GM12892 (cell line): ENCODE measurements at regions not wholly inside any gene's neighbourhood (a gene's known extent, or its start where the extent isn't known, plus 50 kb on each side); places are given as distances from the start of the nearest gene placed in this dataset.
"Not testable (repeated sequence)": the region's sequence is repeated elsewhere in the genome, so short reads cannot be mapped to it uniquely, and the experiment has no call there.

ENCODE experiments used
- DNase-seq: peaks from one replicate; pipeline ENCODE4 v3.0.0; 2011; ENCODE audit not compliant: insufficient read length
- FAIRE-seq: peaks from 2 replicates; lab custom pipeline; 2011; peaks lifted over from hg19 to GRCh38; lab: Jason Lieb, UNC
- POLR2A ChIP-seq: IDR thresholded peaks from 2 replicates; pipeline ENCODE4 v1.6.1; 2011; ENCODE audit warnings: low read depth, low read length, control low read depth
- POLR2AphosphoS5 ChIP-seq: IDR thresholded peaks from 2 replicates; pipeline ENCODE4 v1.6.1; 2011; ENCODE audit warnings: low read depth, low read length, control low read depth
- TAF1 ChIP-seq: IDR thresholded peaks from 2 replicates; pipeline ENCODE4 v1.6.1; 2011; ENCODE audit warnings: low read depth, mild to moderate bottlenecking, control low read depth, low read length, borderline replicate concordance

- TF ChIP-seq POLR2A (no peak), POLR2AphosphoS5 (no peak), TAF1 (no peak)
- DNase-seq: no peak
- no peak for FAIRE-seq
Measured at GRCh38 chr4:38330321-38330720, 333.7 kb upstream of the KLF3 start.

GRCh38 chr4:38330936-38331335 is 333.1 kb upstream of the KLF3 start:
- TF ChIP-seq POLR2AphosphoS5 (no peak), POLR2A (no peak), TAF1 (no peak)
- FAIRE-seq (no peak), DNase-seq (no peak)

- FAIRE-seq (no peak), DNase-seq (no peak)
- TF ChIP-seq POLR2A (no peak), POLR2AphosphoS5 (no peak), TAF1 (no peak)
Measured at GRCh38 chr4:38332699-38333098, 331.3 kb upstream of the KLF3 start.

GRCh38 chr4:38333219-38333618 is 330.8 kb upstream of the KLF3 start:
- DNase-seq (no peak), FAIRE-seq (no peak)
- TF ChIP-seq POLR2A (no peak), TAF1 (no peak), POLR2AphosphoS5 (no peak)

- TF ChIP-seq TAF1: no peak
- no peak for TF ChIP-seq POLR2AphosphoS5
- TF ChIP-seq POLR2A: no peak
- no peak for FAIRE-seq
- no peak for DNase-seq
Measured at GRCh38 chr4:38334791-38335190, 329.2 kb upstream of the KLF3 start.

- not testable (repeated sequence) for DNase-seq, FAIRE-seq
Measured at GRCh38 chr4:38338939-38339338, 325.1 kb upstream of the KLF3 start.

- no peak for DNase-seq
- no peak for FAIRE-seq
- TF ChIP-seq TAF1 (no peak), POLR2A (no peak), POLR2AphosphoS5 (no peak)
Measured at GRCh38 chr4:38343608-38344007, 320.4 kb upstream of the KLF3 start.

- DNase-seq (no peak), FAIRE-seq (no peak)
- TF ChIP-seq TAF1: no peak
- TF ChIP-seq POLR2A: no peak
Measured at GRCh38 chr4:38344929-38345328, 319.1 kb upstream of the KLF3 start.

GRCh38 chr4:38347251-38347650 is 316.7 kb upstream of the KLF3 start:
- FAIRE-seq (no peak), DNase-seq (no peak)
- no peak for TF ChIP-seq POLR2A

- no peak for TF ChIP-seq TAF1
- no peak for TF ChIP-seq POLR2AphosphoS5
- no peak for TF ChIP-seq POLR2A
- DNase-seq: no peak
- no peak for FAIRE-seq
Measured at GRCh38 chr4:38354421-38354820, 309.6 kb upstream of the KLF3 start.

GRCh38 chr4:38354872-38355271 is 309.1 kb upstream of the KLF3 start:
- FAIRE-seq: no peak
- DNase-seq: no peak
- TF ChIP-seq POLR2AphosphoS5: no peak
- TF ChIP-seq POLR2A: no peak
- no peak for TF ChIP-seq TAF1

- no peak for DNase-seq
- TF ChIP-seq TAF1 (no peak), POLR2A (no peak), POLR2AphosphoS5 (no peak)
- FAIRE-seq: no peak
Measured at GRCh38 chr4:38356686-38357085, 307.3 kb upstream of the KLF3 start.

GRCh38 chr4:38357546-38357945 is 306.5 kb upstream of the KLF3 start:
- no peak for FAIRE-seq
- no peak for DNase-seq
- TF ChIP-seq POLR2A (no peak), POLR2AphosphoS5 (no peak), TAF1 (no peak)
